MCF 10A (cell line): ENCODE measurements at regions not wholly inside any gene's neighbourhood (a gene's known extent, or its start where the extent isn't known, plus 50 kb on each side); places are given as distances from the start of the nearest gene placed in this dataset.

Experiments
- BruUV-seq: library from RNA; stranded (reverse); fragments of 400-500 nt; replicated peaks from 2 replicates; lab custom pipeline; 2021; lab: Mats Ljungman, UMichigan
- CTCF ChIA-PET: fragments of 300-600 bp; sonication (Branson Sonifier 250); formaldehyde crosslinking; extraction: SDS; loops from one replicate; lab custom pipeline; 2021; ENCODE audit warnings: antibody characterized with exemption, inconsistent platforms; lab: Yijun Ruan, JAX
- POLR2A ChIA-PET: fragments of 300-600, 350-650 bp; sonication (Branson Sonifier 250); formaldehyde crosslinking; extraction: SDS; loops from one replicate; lab custom pipeline; 2020; ENCODE audit warnings: antibody characterized with exemption, inconsistent platforms; lab: Yijun Ruan, JAX
- DNase-seq: peaks from one replicate; pipeline ENCODE4 v3.0.0-alpha.2; 2018; ENCODE audit not compliant: unreplicated experiment
- H3K27ac Mint-ChIP-seq: one replicate; pipeline ENCODE4 v1.8.0; 2022; ENCODE audit warnings: mild to moderate bottlenecking, low read depth, mixed read lengths; ENCODE audit not compliant: unreplicated experiment
- H3K27me3 Mint-ChIP-seq: one replicate; pipeline ENCODE4 v1.8.0; 2022; ENCODE audit warnings: mixed read lengths; ENCODE audit not compliant: insufficient read depth, unreplicated experiment
- H3K36me3 Mint-ChIP-seq: one replicate; pipeline ENCODE4 v1.8.0; 2022; ENCODE audit warnings: mild to moderate bottlenecking, moderate library complexity, mixed read lengths; ENCODE audit not compliant: insufficient read depth, unreplicated experiment
- H3K4me1 Mint-ChIP-seq: one replicate; pipeline ENCODE4 v1.8.0; 2022; ENCODE audit warnings: mixed read lengths; ENCODE audit not compliant: insufficient read depth, unreplicated experiment
- H3K4me3 Mint-ChIP-seq: one replicate; pipeline ENCODE4 v1.8.0; 2022; ENCODE audit warnings: mild to moderate bottlenecking, moderate library complexity, mixed read lengths; ENCODE audit not compliant: unreplicated experiment
- H3K9me3 Mint-ChIP-seq: one replicate; pipeline ENCODE4 v1.8.0; 2022; ENCODE audit warnings: mixed read lengths; ENCODE audit not compliant: unreplicated experiment
- intact Hi-C: fragments of 100-400 bp; cut with micrococcal nuclease; formaldehyde crosslinking; loops from 2 replicates; pipeline ENCODE4 v1.14.1; 2022
- TF ChIP-seq, protein P1 (sequence below): fragments of 200-600 bp; IDR thresholded peaks from one replicate; pipeline ENCODE4 v1.8.0; 2022; ENCODE audit warnings: antibody characterized with exemption, mild to moderate bottlenecking; ENCODE audit not compliant: unreplicated experiment

GRCh38 chr4:137206781-137207180 is 325.5 kb downstream of the PCDH18 start:
- Mint-ChIP-seq H3K27ac (no peak overlapping the region), H3K27me3 (no peaks in the 10 kb centered on the region), H3K4me3 (no peak overlapping the region), H3K4me1 (no peaks in the 10 kb centered on the region), H3K9me3 (no peaks in the 10 kb centered on the region), H3K36me3 (no peaks in the 10 kb centered on the region)
- BruUV-seq = no TSS peak
- POLR2A ChIA-PET = no interaction called here
- intact Hi-C loops = no loop called here
- DNase-seq = no peak
- CTCF ChIA-PET = interaction anchor here (0.5 kb wide), 1 partner anchor 819 kb away, joined by 6 read pairs; no protein-coding TSS in a partner anchor
- TF ChIP-seq, protein P1, sequence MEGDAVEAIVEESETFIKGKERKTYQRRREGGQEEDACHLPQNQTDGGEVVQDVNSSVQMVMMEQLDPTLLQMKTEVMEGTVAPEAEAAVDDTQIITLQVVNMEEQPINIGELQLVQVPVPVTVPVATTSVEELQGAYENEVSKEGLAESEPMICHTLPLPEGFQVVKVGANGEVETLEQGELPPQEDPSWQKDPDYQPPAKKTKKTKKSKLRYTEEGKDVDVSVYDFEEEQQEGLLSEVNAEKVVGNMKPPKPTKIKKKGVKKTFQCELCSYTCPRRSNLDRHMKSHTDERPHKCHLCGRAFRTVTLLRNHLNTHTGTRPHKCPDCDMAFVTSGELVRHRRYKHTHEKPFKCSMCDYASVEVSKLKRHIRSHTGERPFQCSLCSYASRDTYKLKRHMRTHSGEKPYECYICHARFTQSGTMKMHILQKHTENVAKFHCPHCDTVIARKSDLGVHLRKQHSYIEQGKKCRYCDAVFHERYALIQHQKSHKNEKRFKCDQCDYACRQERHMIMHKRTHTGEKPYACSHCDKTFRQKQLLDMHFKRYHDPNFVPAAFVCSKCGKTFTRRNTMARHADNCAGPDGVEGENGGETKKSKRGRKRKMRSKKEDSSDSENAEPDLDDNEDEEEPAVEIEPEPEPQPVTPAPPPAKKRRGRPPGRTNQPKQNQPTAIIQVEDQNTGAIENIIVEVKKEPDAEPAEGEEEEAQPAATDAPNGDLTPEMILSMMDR = no peak

GRCh38 chr4:137203601-137204000 is 328.7 kb downstream of the PCDH18 start:
- H3K36me3 Mint-ChIP-seq = no peaks in the 10 kb centered on the region
- no peak overlapping the region for H3K27ac Mint-ChIP-seq
- no peak for DNase-seq
- H3K9me3 Mint-ChIP-seq = no peaks in the 10 kb centered on the region
- POLR2A ChIA-PET = no interaction called here
- no peak overlapping the region for H3K4me3 Mint-ChIP-seq
- TF ChIP-seq, protein P1 = no peak
- no TSS peak for BruUV-seq
- H3K27me3 Mint-ChIP-seq = no peaks in the 10 kb centered on the region
- no peaks in the 10 kb centered on the region for H3K4me1 Mint-ChIP-seq
- intact Hi-C loops = no loop called here
- CTCF ChIA-PET = interaction anchor here (0.7 kb wide), 1 partner anchor 34 kb away, joined by 3 read pairs; no protein-coding TSS in a partner anchor

DNA sequence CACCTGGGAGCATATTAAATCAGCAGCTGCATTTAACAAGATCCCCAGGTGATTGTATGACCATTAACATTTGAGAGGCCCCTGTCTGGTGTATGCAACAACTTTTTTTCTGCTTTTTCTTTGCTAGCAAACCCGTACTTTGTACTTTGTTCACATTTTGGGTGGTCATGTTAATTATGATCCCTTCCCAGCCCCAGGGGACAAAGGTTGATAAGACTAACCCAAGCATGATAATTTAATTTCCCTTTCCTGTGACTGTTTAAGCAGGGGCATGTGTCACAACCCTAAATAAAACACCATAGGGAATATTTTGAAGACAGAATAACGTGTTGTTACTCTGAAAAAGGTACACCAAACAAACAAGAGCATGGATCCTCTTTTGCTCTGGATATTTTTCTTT is 332.0 kb downstream of the PCDH18 start:
- no peak for DNase-seq
- H3K9me3 Mint-ChIP-seq = no peaks in the 10 kb centered on the region
- POLR2A ChIA-PET = no interaction called here
- TF ChIP-seq, protein P1 = no peak
- no peak overlapping the region for H3K27ac Mint-ChIP-seq
- no TSS peak for BruUV-seq
- H3K4me3 Mint-ChIP-seq = no peak overlapping the region
- H3K4me1 Mint-ChIP-seq = no peaks in the 10 kb centered on the region
- CTCF ChIA-PET = no interaction called here
- no peaks in the 10 kb centered on the region for H3K27me3 Mint-ChIP-seq
- intact Hi-C loops = no loop called here
- H3K36me3 Mint-ChIP-seq = no peaks in the 10 kb centered on the region

- TF ChIP-seq, protein P1 = no peak
- no TSS peak for BruUV-seq
- H3K9me3 Mint-ChIP-seq = no peaks in the 10 kb centered on the region
- no peaks in the 10 kb centered on the region for H3K27me3 Mint-ChIP-seq
- no peak overlapping the region for H3K4me3 Mint-ChIP-seq
- intact Hi-C loops = no loop called here
- H3K36me3 Mint-ChIP-seq = no peaks in the 10 kb centered on the region
- H3K4me1 Mint-ChIP-seq = no peaks in the 10 kb centered on the region
- no peak for DNase-seq
- H3K27ac Mint-ChIP-seq = no peak overlapping the region
- POLR2A ChIA-PET = no interaction called here
- CTCF ChIA-PET = no interaction called here
These were observed 333.5 kb downstream of the PCDH18 start for GRCh38 chr4:137198791-137199190.
